ENCODE measurements at regions not wholly inside any gene's neighbourhood (a gene's known extent, or its start where the extent isn't known, plus 50 kb on each side); places are given as distances from the start of the nearest gene placed in this dataset.

DNA sequence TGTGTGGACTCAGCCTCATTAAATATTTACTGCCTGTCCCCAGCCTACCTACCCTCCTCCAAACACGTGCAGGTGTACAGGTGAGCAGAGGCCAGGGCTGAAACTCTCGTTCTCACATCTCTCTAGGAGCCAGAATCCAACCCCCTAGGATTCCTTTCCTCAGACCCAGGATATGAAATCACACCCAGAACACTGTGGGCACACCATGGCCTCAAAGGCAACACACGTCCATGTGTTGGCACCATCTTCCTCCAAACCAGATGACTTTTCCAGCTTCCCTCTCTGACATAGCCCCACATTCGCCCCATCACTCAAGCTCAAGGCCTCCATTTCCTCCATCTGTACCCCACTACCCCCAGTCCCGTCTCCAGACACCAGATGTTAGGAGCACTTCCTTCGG, 51.8 kb upstream of the DUSP5 start:
- Histone ChIP-seq H3K4me3 (ENCODE audit: control insufficient read depth in 2 of 3, extremely low read depth in 1 of 3, insufficient read depth in 2 of 3, low read depth in 1 of 3, low read length in 3 of 3) (no peak overlapping the region), H3K4me2 (ENCODE audit: control insufficient read depth, extremely low read depth, insufficient read depth, low read depth, low read length) (no peak overlapping the region), H3K4me1 (ENCODE audit: control insufficient read depth, extremely low read depth, insufficient read depth, low read length) (peaks cover 19% of the 10 kb centered on the region), H3K27me3 (ENCODE audit: control insufficient read depth, extremely low read depth, insufficient read depth, low read length) (no peaks in the 10 kb centered on the region), H4K20me1 (ENCODE audit: control insufficient read depth, extremely low read depth, insufficient read depth, low read length) (no peaks in the 10 kb centered on the region), H3K9me3 (ENCODE audit: control insufficient read depth, low read depth, low read length) (no peaks in the 10 kb centered on the region), H3K27ac (ENCODE audit: control insufficient read depth, insufficient read depth, low read length) (no peak overlapping the region), H3K9me1 (ENCODE audit: control insufficient read depth, extremely low read depth, insufficient read depth, low read length) (no peaks in the 10 kb centered on the region), H3K9ac (ENCODE audit: control insufficient read depth, extremely low read depth, insufficient read depth, low read length) (no peak overlapping the region), H3K36me3 (ENCODE audit: control insufficient read depth in 2 of 2, extremely low read depth in 1 of 2, insufficient read depth in 2 of 2, low read length in 2 of 2) (no peaks in the 10 kb centered on the region), H2AFZ (ENCODE audit: control insufficient read depth, low read length) (no peak overlapping the region), H3K79me2 (ENCODE audit: control insufficient read depth, insufficient read depth, low read length) (no peaks in the 10 kb centered on the region)
- TF ChIP-seq EZH2 (IDR thresholded peaks at IDR 0.05; ENCODE audit: low read length) (no peak), CTCF (optimal IDR thresholded peaks at IDR 0.05 in 1 of 3, IDR thresholded peaks at IDR 0.05 in 1 of 3, conservative IDR thresholded peaks at IDR 0.05 in 1 of 3; ENCODE audit: extremely low read depth in 1 of 3, insufficient read depth in 2 of 3, low read length in 3 of 3) (no peak)
- FAIRE-seq (no peak), DNase-seq (ENCODE audit: low read depth, low spot score) (no peak)
- dilution Hi-C loops (cut with MboI; ENCODE audit: extremely low pct_ligation_motif_present, low sequenced_read_pairs): no loop called here

- H3K9ac ChIP-seq (ENCODE audit: control insufficient read depth, extremely low read depth, insufficient read depth, low read length): no peak overlapping the region
- no peaks in the 10 kb centered on the region for H3K36me3 ChIP-seq (ENCODE audit: control insufficient read depth in 2 of 2, extremely low read depth in 1 of 2, insufficient read depth in 2 of 2, low read length in 2 of 2)
- H3K9me3 ChIP-seq (ENCODE audit: control insufficient read depth, low read depth, low read length): no peaks in the 10 kb centered on the region
- no peak overlapping the region for H2AFZ ChIP-seq (ENCODE audit: control insufficient read depth, low read length)
- H3K4me2 ChIP-seq (ENCODE audit: control insufficient read depth, extremely low read depth, insufficient read depth, low read depth, low read length): peak overlapping the region; percentile 61
- H4K20me1 ChIP-seq (ENCODE audit: control insufficient read depth, extremely low read depth, insufficient read depth, low read length): no peaks in the 10 kb centered on the region
- dilution Hi-C loops (cut with MboI; ENCODE audit: extremely low pct_ligation_motif_present, low sequenced_read_pairs): no loop called here
- no peak overlapping the region for H3K4me3 ChIP-seq (ENCODE audit: control insufficient read depth in 2 of 3, extremely low read depth in 1 of 3, insufficient read depth in 2 of 3, low read depth in 1 of 3, low read length in 3 of 3)
- no peaks in the 10 kb centered on the region for H3K27me3 ChIP-seq (ENCODE audit: control insufficient read depth, extremely low read depth, insufficient read depth, low read length)
- H3K27ac ChIP-seq (ENCODE audit: control insufficient read depth, insufficient read depth, low read length): no peak overlapping the region
- FAIRE-seq (no peak), DNase-seq (ENCODE audit: low read depth, low spot score) (no peak)
- peaks cover 19% of the 10 kb centered on the region for H3K4me1 ChIP-seq (ENCODE audit: control insufficient read depth, extremely low read depth, insufficient read depth, low read length)
- no peaks in the 10 kb centered on the region for H3K79me2 ChIP-seq (ENCODE audit: control insufficient read depth, insufficient read depth, low read length)
- TF ChIP-seq EZH2 (IDR thresholded peaks at IDR 0.05; ENCODE audit: low read length) (no peak), CTCF (optimal IDR thresholded peaks at IDR 0.05 in 1 of 3, IDR thresholded peaks at IDR 0.05 in 1 of 3, conservative IDR thresholded peaks at IDR 0.05 in 1 of 3; ENCODE audit: extremely low read depth in 1 of 3, insufficient read depth in 2 of 3, low read length in 3 of 3) (no peak)
- H3K9me1 ChIP-seq (ENCODE audit: control insufficient read depth, extremely low read depth, insufficient read depth, low read length): no peaks in the 10 kb centered on the region
Measured at GRCh38 chr10:110446277-110446676, 51.4 kb upstream of the DUSP5 start.

All from keratinocyte (primary cell).